ENCODE measurements at regions not wholly inside any gene's neighbourhood (a gene's known extent, or its start where the extent isn't known, plus 50 kb on each side); places are given as distances from the start of the nearest gene placed in this dataset.

GRCh38 chr18:40152859-40153258 lies 1802.2 kb upstream of the PIK3C3 start:
- no peak for DNase-seq (ENCODE audit: low spot score)
- Histone ChIP-seq H3K4me1 (ENCODE audit: control insufficient read depth in 4 of 4, insufficient read depth in 4 of 4, low read length in 3 of 4) (no peaks in the 10 kb centered on the region), H3K4me3 (ENCODE audit: low read depth in 1 of 3, low read length in 3 of 3) (no peak overlapping the region), H3K27me3 (ENCODE audit: control insufficient read depth in 4 of 4, insufficient read depth in 4 of 4, low read length in 3 of 4) (no peaks in the 10 kb centered on the region), H3K36me3 (ENCODE audit: control insufficient read depth in 4 of 4, insufficient read depth in 3 of 4, low read depth in 1 of 4, low read length in 3 of 4) (no peaks in the 10 kb centered on the region), H3K9ac (ENCODE audit: low read depth in 1 of 2, low read length in 2 of 2) (no peak overlapping the region), H3K9me3 (ENCODE audit: control insufficient read depth in 4 of 4, low read length in 3 of 4) (no peaks in the 10 kb centered on the region), H3K27ac (ENCODE audit: low read depth in 1 of 2, low read length in 2 of 2) (no peak overlapping the region)
- TF ChIP-seq EGR1 (IDR thresholded peaks at IDR 0.05; ENCODE audit: low read depth in 2 of 2) (no peak), FOXA2 (IDR thresholded peaks at IDR 0.05) (no peak), RAD21 (IDR thresholded peaks at IDR 0.05) (no peak), TAF1 (conservative IDR thresholded peaks at IDR 0.05) (no peak), NR2F2 (IDR thresholded peaks at IDR 0.05) (no peak), CTCF (IDR thresholded peaks at IDR 0.05; ENCODE audit: low read depth, low read length, missing input control) (no peak), GABPA (IDR thresholded peaks at IDR 0.05 in 1 of 2, conservative IDR thresholded peaks at IDR 0.05 in 1 of 2) (no peak), REST (IDR thresholded peaks at IDR 0.05) (no peak), RXRA (IDR thresholded peaks at IDR 0.05) (no peak), ATF3 (IDR thresholded peaks at IDR 0.05) (no peak), FOXA1 (IDR thresholded peaks at IDR 0.05) (no peak), ZBTB33 (IDR thresholded peaks at IDR 0.05) (no peak), SP1 (IDR thresholded peaks at IDR 0.05) (no peak)

- H3K27me3 ChIP-seq (ENCODE audit: control insufficient read depth in 4 of 4, insufficient read depth in 4 of 4, low read length in 3 of 4): no peaks in the 10 kb centered on the region
- H3K4me1 ChIP-seq (ENCODE audit: control insufficient read depth in 4 of 4, insufficient read depth in 4 of 4, low read length in 3 of 4): no peaks in the 10 kb centered on the region
- H3K36me3 ChIP-seq (ENCODE audit: control insufficient read depth in 4 of 4, insufficient read depth in 3 of 4, low read depth in 1 of 4, low read length in 3 of 4): no peaks in the 10 kb centered on the region
- no peak for TF ChIP-seq REST (IDR thresholded peaks at IDR 0.05)
- TF ChIP-seq HNF4G (IDR thresholded peaks at IDR 0.05): no peak
- no peak for TF ChIP-seq MAX (IDR thresholded peaks at IDR 0.05)
- TF ChIP-seq EGR1 (IDR thresholded peaks at IDR 0.05; ENCODE audit: low read depth in 2 of 2): no peak
- no peak for TF ChIP-seq FOXA2 (IDR thresholded peaks at IDR 0.05)
- TF ChIP-seq JUND (IDR thresholded peaks at IDR 0.05): no peak
- no peak for TF ChIP-seq ATF3 (IDR thresholded peaks at IDR 0.05)
- no peak for TF ChIP-seq FOXA1 (IDR thresholded peaks at IDR 0.05)
- no peak for TF ChIP-seq CTCF (IDR thresholded peaks at IDR 0.05; ENCODE audit: low read depth, low read length, missing input control)
- no peaks in the 10 kb centered on the region for H3K9me3 ChIP-seq (ENCODE audit: control insufficient read depth in 4 of 4, low read length in 3 of 4)
- H3K4me3 ChIP-seq (ENCODE audit: low read depth in 1 of 3, low read length in 3 of 3): no peak overlapping the region
- no peak for DNase-seq (ENCODE audit: low spot score)
- H3K9ac ChIP-seq (ENCODE audit: low read depth in 1 of 2, low read length in 2 of 2): no peak overlapping the region
- WGBS: 69% methylated on average over 4 of the region's 4 CpGs
- no peak overlapping the region for H3K27ac ChIP-seq (ENCODE audit: low read depth in 1 of 2, low read length in 2 of 2)
Observed at GRCh38 chr18:40148960-40149359, 1806.1 kb upstream of the PIK3C3 start.

Data from liver (tissue), 8 donors.